Nephron progenitor cell (in vitro differentiated cells): ENCODE measurements at regions not wholly inside any gene's neighbourhood (a gene's known extent, or its start where the extent isn't known, plus 50 kb on each side); places are given as distances from the start of the nearest gene placed in this dataset.

Experiments
- DNase-seq: peaks from one replicate; pipeline ENCODE4 v3.0.0; 2021
- H3K27ac Mint-ChIP-seq: 2 replicates; pipeline ENCODE4 v1.8.0; 2021; ENCODE audit warnings: mild to moderate bottlenecking, moderate library complexity, mixed read lengths
- H3K27me3 Mint-ChIP-seq: 2 replicates; pipeline ENCODE4 v1.8.0; 2021; ENCODE audit warnings: mild to moderate bottlenecking, low read depth, mixed read lengths; ENCODE audit not compliant: poor library complexity
- H3K36me3 Mint-ChIP-seq: 2 replicates; pipeline ENCODE4 v1.8.0; 2021; ENCODE audit warnings: low read depth, mixed read lengths
- H3K4me1 Mint-ChIP-seq: 2 replicates; pipeline ENCODE4 v1.8.0; 2021; ENCODE audit warnings: mixed read lengths
- H3K4me3 Mint-ChIP-seq: 2 replicates; pipeline ENCODE4 v1.8.0; 2021; ENCODE audit warnings: mild to moderate bottlenecking, moderate library complexity, mixed read lengths
- H3K9me3 Mint-ChIP-seq: 2 replicates; pipeline ENCODE4 v1.8.0; 2021; ENCODE audit warnings: mild to moderate bottlenecking, moderate library complexity, mixed read lengths
- CTCF ChIP-seq: fragments of 200-600 bp; sonication (generic); IDR thresholded peaks from 2 replicates; pipeline ENCODE4 v1.5.0; 2021; ENCODE audit warnings: antibody characterized with exemption

GRCh38 chr13:79966059-79966458 lies 374.9 kb downstream of the SPRY2 start:
- Mint-ChIP-seq H3K27ac (no peak overlapping the region), H3K27me3 (no peaks in the 10 kb centered on the region), H3K36me3 (peaks cover 43% of the 10 kb centered on the region), H3K9me3 (peaks cover 70% of the 10 kb centered on the region), H3K4me3 (no peak overlapping the region), H3K4me1 (peaks cover 13% of the 10 kb centered on the region)
- no peak for DNase-seq
- no peak for TF ChIP-seq CTCF

- no peak overlapping the region for H3K4me3 Mint-ChIP-seq
- peaks cover 36% of the 10 kb centered on the region for H3K9me3 Mint-ChIP-seq
- no peak for TF ChIP-seq CTCF
- H3K36me3 Mint-ChIP-seq: peaks cover 19% of the 10 kb centered on the region
- H3K4me1 Mint-ChIP-seq: no peaks in the 10 kb centered on the region
- DNase-seq: no peak
- no peak overlapping the region for H3K27ac Mint-ChIP-seq
- no peaks in the 10 kb centered on the region for H3K27me3 Mint-ChIP-seq
Measured at GRCh38 chr13:79946556-79946955, 394.4 kb downstream of the SPRY2 start.

GRCh38 chr13:79943346-79944023 lies 397.4 kb downstream of the SPRY2 start:
- no peak for DNase-seq
- H3K27ac Mint-ChIP-seq: no peak overlapping the region

GRCh38 chr13:79941752-79942151 lies 399.2 kb downstream of the SPRY2 start:
- H3K27me3 Mint-ChIP-seq: no peaks in the 10 kb centered on the region
- TF ChIP-seq CTCF: no peak
- DNase-seq: no peak
- peaks cover 31% of the 10 kb centered on the region for H3K4me1 Mint-ChIP-seq
- H3K27ac Mint-ChIP-seq: no peak overlapping the region
- peaks cover 5% of the 10 kb centered on the region for H3K36me3 Mint-ChIP-seq
- no peak overlapping the region for H3K4me3 Mint-ChIP-seq
- H3K9me3 Mint-ChIP-seq: peaks cover 11% of the 10 kb centered on the region

More at GRCh38 chr13:79943346-79944023, 397.4 kb downstream of the SPRY2 start:
- peaks cover 11% of the 10 kb centered on the region for H3K36me3 Mint-ChIP-seq
- H3K4me3 Mint-ChIP-seq: no peak overlapping the region
- peaks cover 19% of the 10 kb centered on the region for H3K4me1 Mint-ChIP-seq
- H3K27me3 Mint-ChIP-seq: no peaks in the 10 kb centered on the region
- TF ChIP-seq CTCF: no peak
- peaks cover 25% of the 10 kb centered on the region for H3K9me3 Mint-ChIP-seq

- Mint-ChIP-seq H3K27me3 (no peaks in the 10 kb centered on the region), H3K27ac (peak overlapping the region; percentile 4), H3K4me3 (no peak overlapping the region), H3K4me1 (peaks cover 48% of the 10 kb centered on the region), H3K36me3 (no peaks in the 10 kb centered on the region), H3K9me3 (no peaks in the 10 kb centered on the region)
- DNase-seq: no peak
- no peak for TF ChIP-seq CTCF
Measured at GRCh38 chr13:79939689-79940088, 401.2 kb downstream of the SPRY2 start.

- Mint-ChIP-seq H3K27me3 (no peaks in the 10 kb centered on the region), H3K9me3 (peaks cover 4% of the 10 kb centered on the region), H3K27ac (peak overlapping the region; percentile 33), H3K36me3 (no peaks in the 10 kb centered on the region), H3K4me3 (no peak overlapping the region), H3K4me1 (peaks cover 48% of the 10 kb centered on the region)
- DNase-seq: no peak
- TF ChIP-seq CTCF: no peak
Measured at GRCh38 chr13:79937771-79938216, 403.1 kb downstream of the SPRY2 start.
